PC-3 (cell line): ENCODE measurements at regions not wholly inside any gene's neighbourhood (a gene's known extent, or its start where the extent isn't known, plus 50 kb on each side); places are given as distances from the start of the nearest gene placed in this dataset.

Source experiments
- ATAC-seq: fragments of 200-7000 bp; cut with Tn5 transposase; 2 replicates; pipeline ENCODE4 v1.9.1; 2020; ENCODE audit warnings: mild to moderate bottlenecking, moderate library complexity
- BruUV-seq: library from RNA; stranded (reverse); fragments of 400-500 nt; replicated peaks from 2 replicates; lab custom pipeline; 2021; lab: Mats Ljungman, UMichigan
- CTCF ChIA-PET: fragments of 300-600 bp; sonication (Branson Sonifier 250); formaldehyde crosslinking; loops from one replicate; lab custom pipeline; 2022; ENCODE audit warnings: antibody characterized with exemption; lab: Charles Lee
- POLR2A ChIA-PET: fragments of 300-600 bp; sonication (Branson Sonifier 250); formaldehyde crosslinking; loops from one replicate; lab custom pipeline; 2022; ENCODE audit warnings: antibody characterized with exemption; ENCODE audit not compliant: unreplicated experiment; lab: Charles Lee
- DNase-seq: peaks from one replicate; pipeline ENCODE4 v3.0.0-alpha.2; 2015
- H2AFZ ChIP-seq: fragments of 300-600 bp; sonication (generic); 2 replicates; pipeline ENCODE4 v1.6.0; 2016; ENCODE audit warnings: antibody characterized with exemption, low read length
- H3F3A ChIP-seq: fragments of 300-600 bp; sonication (generic); one replicate; pipeline ENCODE4 v1.6.0; 2017; ENCODE audit warnings: antibody characterized with exemption, low read length, control low read depth, mild to moderate bottlenecking; ENCODE audit not compliant: unreplicated experiment
- H3K27ac ChIP-seq: fragments of 300-600 bp; sonication (generic); 2 replicates; pipeline ENCODE4 v1.5.1; 2016; ENCODE audit warnings: mild to moderate bottlenecking, low read length
- H3K27me3 ChIP-seq: fragments of 300-600 bp; sonication (generic); 2 replicates; pipeline ENCODE4 v1.6.1; 2016; ENCODE audit warnings: low read length, mixed read lengths
- H3K36me3 ChIP-seq: fragments of 300-600 bp; sonication (generic); 2 replicates; pipeline ENCODE4 v1.6.1; 2016; ENCODE audit warnings: low read depth, mixed run types, low read length, mixed read lengths
- H3K4me1 ChIP-seq: fragments of 300-600 bp; sonication (generic); 2 replicates; pipeline ENCODE4 v1.5.1; 2016; ENCODE audit warnings: low read length; ENCODE audit not compliant: insufficient read depth
- H3K4me2 ChIP-seq: fragments of 300-600 bp; sonication (generic); 2 replicates; pipeline ENCODE4 v1.6.0; 2016; ENCODE audit warnings: low read length
- H3K4me3 ChIP-seq: fragments of 300-600 bp; sonication (generic); 2 replicates; pipeline ENCODE4 v1.5.1; 2016; ENCODE audit warnings: mild to moderate bottlenecking, low read length, mixed read lengths
- H3K79me2 ChIP-seq: fragments of 300-600 bp; sonication (generic); 2 replicates; pipeline ENCODE4 v1.6.1; 2017; ENCODE audit warnings: low read length, mixed read lengths
- H3K9ac ChIP-seq: fragments of 300-600 bp; sonication (generic); 2 replicates; pipeline ENCODE4 v1.6.0; 2016; ENCODE audit warnings: mild to moderate bottlenecking, low read length
- H3K9me2 ChIP-seq: fragments of 300-600 bp; sonication (generic); replicated peaks from 2 replicates; pipeline ENCODE4 v1.6.1; 2016; ENCODE audit warnings: mixed run types, low read length, mixed read lengths
- H3K9me3 ChIP-seq: fragments of 300-600 bp; sonication (generic); 2 replicates; pipeline ENCODE4 v1.6.1; 2016; ENCODE audit warnings: low read length, mixed read lengths
- H4K20me1 ChIP-seq: fragments of 300-600 bp; sonication (generic); 2 replicates; pipeline ENCODE4 v1.6.1; 2016; ENCODE audit warnings: low read length, mixed read lengths
- CTCF ChIP-seq: fragments of 300-600 bp; sonication (generic); conservative IDR thresholded peaks from 2 replicates; pipeline ENCODE4 v1.5.1; 2017; ENCODE audit warnings: antibody characterized with exemption, low read depth, mild to moderate bottlenecking, low read length
- EZH2 ChIP-seq: fragments of 300-600 bp; sonication (generic); IDR thresholded peaks from one replicate; pipeline ENCODE4 v1.6.1; 2017; ENCODE audit warnings: antibody characterized with exemption, mild to moderate bottlenecking, low read length; ENCODE audit not compliant: unreplicated experiment
- EZH2phosphoT487 ChIP-seq: fragments of 300-600 bp; sonication (generic); IDR thresholded peaks from 2 replicates; pipeline ENCODE4 v1.6.1; 2018; ENCODE audit warnings: mild to moderate bottlenecking, antibody characterized with exemption, low read length, borderline replicate concordance
- intact Hi-C: fragments of 100-400 bp; cut with micrococcal nuclease; formaldehyde crosslinking; loops from 2 replicates; pipeline ENCODE4 v1.9.0; 2023

GRCh38 chr5:56320686-56321085 is 87.6 kb upstream of the ANKRD55 start:
- H3K27ac ChIP-seq, result no peak overlapping the region
- intact Hi-C loops, result no loop called here

GRCh38 chr5:56319526-56320181 is 86.5 kb upstream of the ANKRD55 start:
- Histone ChIP-seq H3K4me1 (no peaks in the 10 kb centered on the region), H3K4me2 (no peak overlapping the region), H3F3A (no peaks in the 10 kb centered on the region), H3K9me3 (no peaks in the 10 kb centered on the region), H3K9ac (no peak overlapping the region), H3K27ac (no peak overlapping the region), H3K79me2 (no peaks in the 10 kb centered on the region), H3K27me3 (no peaks in the 10 kb centered on the region), H3K9me2 (no peaks in the 10 kb centered on the region), H2AFZ (no peak overlapping the region), H4K20me1 (no peaks in the 10 kb centered on the region), H3K36me3 (no peaks in the 10 kb centered on the region), H3K4me3 (no peak overlapping the region)
- intact Hi-C loops, result no loop called here
- DNase-seq (no peak), ATAC-seq (no peak)
- BruUV-seq, result no TSS peak
- ChIA-PET CTCF (no interaction called here), POLR2A (no interaction called here)
- TF ChIP-seq CTCF (no peak), EZH2phosphoT487 (no peak), EZH2 (no peak)

More at GRCh38 chr5:56320686-56321085, 87.6 kb upstream of the ANKRD55 start:
- no peak overlapping the region for H2AFZ ChIP-seq
- no peaks in the 10 kb centered on the region for H3K36me3 ChIP-seq
- H3K79me2 ChIP-seq, result no peaks in the 10 kb centered on the region
- H3K9me2 ChIP-seq, result no peaks in the 10 kb centered on the region
- ChIA-PET POLR2A (no interaction called here), CTCF (no interaction called here)
- H4K20me1 ChIP-seq, result no peaks in the 10 kb centered on the region
- BruUV-seq, result no TSS peak
- no peak overlapping the region for H3K4me2 ChIP-seq
- no peaks in the 10 kb centered on the region for H3K4me1 ChIP-seq
- TF ChIP-seq CTCF, result no peak
- TF ChIP-seq EZH2, result no peak
- TF ChIP-seq EZH2phosphoT487, result no peak
- no peaks in the 10 kb centered on the region for H3K9me3 ChIP-seq
- ATAC-seq (no peak), DNase-seq (no peak)
- no peaks in the 10 kb centered on the region for H3K27me3 ChIP-seq
- H3K4me3 ChIP-seq, result no peak overlapping the region
- no peak overlapping the region for H3K9ac ChIP-seq
- no peaks in the 10 kb centered on the region for H3F3A ChIP-seq

GRCh38 chr5:56317923-56318561 is 84.9 kb upstream of the ANKRD55 start:
- Histone ChIP-seq H2AFZ (no peak overlapping the region), H3K9ac (no peak overlapping the region), H3K27me3 (no peaks in the 10 kb centered on the region), H3K4me1 (no peaks in the 10 kb centered on the region), H3K36me3 (no peaks in the 10 kb centered on the region), H3K9me3 (no peaks in the 10 kb centered on the region), H3K79me2 (no peaks in the 10 kb centered on the region), H4K20me1 (no peaks in the 10 kb centered on the region), H3K27ac (no peak overlapping the region), H3K4me3 (no peak overlapping the region), H3K4me2 (no peak overlapping the region), H3K9me2 (no peaks in the 10 kb centered on the region), H3F3A (no peaks in the 10 kb centered on the region)
- POLR2A ChIA-PET, result no interaction called here
- intact Hi-C loops, result no loop called here
- CTCF ChIA-PET, result no interaction called here
- BruUV-seq, result no TSS peak
- ATAC-seq (no peak), DNase-seq (no peak)
- TF ChIP-seq CTCF, result no peak
- no peak for TF ChIP-seq EZH2phosphoT487
- no peak for TF ChIP-seq EZH2
